SK-N-SH (cell line): ENCODE measurements at regions not wholly inside any gene's neighbourhood (a gene's known extent, or its start where the extent isn't known, plus 50 kb on each side); places are given as distances from the start of the nearest gene placed in this dataset.

ENCODE experiments used
- CTCF ChIA-PET: fragments of 300-600, 350-600 bp; formaldehyde crosslinking; extraction: SDS; loops from one replicate; lab custom pipeline; 2021; lab: Yijun Ruan, JAX
- POLR2A ChIA-PET: fragments of 350-600 bp; sonication (Branson Sonifier 250); formaldehyde crosslinking; extraction: SDS; loops from one replicate; lab custom pipeline; 2020; ENCODE audit warnings: antibody characterized with exemption, inconsistent platforms; lab: Yijun Ruan, JAX
- DNase-seq: peaks from one replicate; pipeline ENCODE4 v3.0.0; 2012
- H2AFZ ChIP-seq: fragments of 200-600 bp; sonication (generic); 2 replicates; pipeline ENCODE4 v1.8.1; 2016; ENCODE audit warnings: antibody characterized with exemption, mild to moderate bottlenecking, low read depth
- H3F3A ChIP-seq: fragments of 200-600 bp; sonication (generic); replicated peaks from 2 replicates; pipeline ENCODE3; 2016; ENCODE audit warnings: antibody characterized with exemption, mild to moderate bottlenecking; ENCODE audit not compliant: insufficient read depth
- H3K27ac ChIP-seq, 2 experiments: fragments of 200-500 bp in 1 of 2; fragments of 200-600 bp in 1 of 2; sonication (Bioruptor generic) in 1 of 2; sonication (generic), shearing (Covaris generic) in 1 of 2; 2 replicates each; pipeline versions ENCODE4 v1.5.1 to v1.6.1; 2014 to 2016; ENCODE audit warnings: low read depth in 2 of 2, inconsistent platforms in 1 of 2, low read length in 1 of 2, mild to moderate bottlenecking in 1 of 2, mixed read lengths in 1 of 2
- H3K27me3 ChIP-seq: fragments of 200-600 bp; sonication (generic), shearing (Covaris generic); 2 replicates; pipeline ENCODE4 v1.6.1; 2016; ENCODE audit warnings: mixed run types; ENCODE audit not compliant: insufficient read depth
- H3K36me3 ChIP-seq, 2 experiments: fragments of 200-500 bp in 1 of 2; fragments of 200-600 bp in 1 of 2; sonication (Bioruptor generic) in 1 of 2; sonication (generic) in 1 of 2; replicated peaks in 1 of 2; 2 replicates each; pipeline versions ENCODE3 to v1.5.1; 2014 to 2016; ENCODE audit warnings: low read length in 1 of 2, mild to moderate bottlenecking in 1 of 2; ENCODE audit not compliant: insufficient read depth in 2 of 2, control insufficient read depth in 1 of 2
- H3K4me1 ChIP-seq, 2 experiments: fragments of 200-500 bp in 1 of 2; fragments of 200-600 bp in 1 of 2; sonication (Bioruptor generic) in 1 of 2; sonication (generic), shearing (Covaris generic) in 1 of 2; 2 replicates each; pipeline versions ENCODE4 v1.5.1 to v1.6.1; 2014 to 2016; ENCODE audit warnings: low read depth in 1 of 2, low read length in 1 of 2, mixed run types in 1 of 2; ENCODE audit not compliant: insufficient read depth in 2 of 2, control insufficient read depth in 1 of 2
- H3K4me2 ChIP-seq: fragments of 200-600 bp; sonication (generic), shearing (Covaris generic); 2 replicates; pipeline ENCODE4 v1.6.1; 2017; ENCODE audit warnings: mixed run types
- H3K4me3 ChIP-seq, 2 experiments: fragments of 200-500 bp in 1 of 2; fragments of 200-600 bp in 1 of 2; sonication (Bioruptor generic) in 1 of 2; sonication (generic), shearing (Covaris generic) in 1 of 2; 2 replicates each; pipeline versions ENCODE4 v1.5.1 to v1.8.1; 2014 to 2016; ENCODE audit warnings: low read depth in 2 of 2, inconsistent platforms in 1 of 2, low read length in 1 of 2, mild to moderate bottlenecking in 1 of 2, mixed read lengths in 1 of 2, moderate library complexity in 1 of 2
- H3K79me2 ChIP-seq: fragments of 200-600 bp; sonication (generic); 2 replicates; pipeline ENCODE4 v1.8.1; 2017; ENCODE audit warnings: mild to moderate bottlenecking; ENCODE audit not compliant: insufficient read depth
- H3K9ac ChIP-seq: fragments of 200-600 bp; sonication (generic); 2 replicates; pipeline ENCODE4 v1.6.1; 2017; ENCODE audit warnings: mixed run types
- H3K9me2 ChIP-seq: fragments of 200-600 bp; sonication (generic); 2 replicates; pipeline ENCODE4 v1.6.1; 2017; ENCODE audit warnings: mixed run types
- H3K9me3 ChIP-seq: fragments of 200-600 bp; sonication (generic); 2 replicates; pipeline ENCODE4 v1.6.1; 2017; ENCODE audit warnings: mixed run types, mild to moderate bottlenecking, moderate library complexity
- H4K20me1 ChIP-seq: fragments of 200-600 bp; sonication (generic); 2 replicates; pipeline ENCODE4 v1.6.1; 2017; ENCODE audit warnings: mild to moderate bottlenecking, mixed run types; ENCODE audit not compliant: insufficient read depth
- CTCF ChIP-seq: fragments of 200-600 bp; sonication (generic); IDR thresholded peaks from 2 replicates; pipeline ENCODE4 v1.6.1; 2017; ENCODE audit warnings: antibody characterized with exemption, mild to moderate bottlenecking, moderate library complexity
- ELF1 ChIP-seq: IDR thresholded peaks from 2 replicates; pipeline ENCODE4 v1.4.0; 2012
- EP300 ChIP-seq, 2 experiments: IDR thresholded peaks; 2 replicates each; pipeline versions ENCODE4 v1.4.0 to v1.6.1; 2012; ENCODE audit warnings: borderline replicate concordance in 1 of 2, low read depth in 1 of 2, low read length in 1 of 2
- EZH2phosphoT487 ChIP-seq: fragments of 200-600 bp; sonication (generic); IDR thresholded peaks from 2 replicates; pipeline ENCODE4 v1.6.1; 2017; ENCODE audit warnings: low read depth, mixed run types, mild to moderate bottlenecking, antibody characterized with exemption, moderate library complexity, borderline replicate concordance
- FOSL2 ChIP-seq: IDR thresholded peaks from 2 replicates; pipeline ENCODE4 v1.4.0; 2012; ENCODE audit warnings: low read depth, mild to moderate bottlenecking, moderate library complexity, borderline replicate concordance
- FOXJ3 ChIP-seq: sonication (generic); formaldehyde crosslinking; IDR thresholded peaks from 2 replicates; pipeline ENCODE4 v1.5.1; 2020; ENCODE audit warnings: mild to moderate bottlenecking, missing genetic modification reagents
- FOXM1 ChIP-seq: IDR thresholded peaks from 2 replicates; pipeline ENCODE4 v1.4.0; 2012; ENCODE audit warnings: low read depth, mild to moderate bottlenecking
- GABPA ChIP-seq: IDR thresholded peaks from 2 replicates; pipeline ENCODE4 v1.4.0; 2012; ENCODE audit warnings: low read depth, mild to moderate bottlenecking
- GATA2 ChIP-seq: sonication (generic); formaldehyde crosslinking; IDR thresholded peaks from 2 replicates; pipeline ENCODE4 v1.5.0; 2020; ENCODE audit warnings: mild to moderate bottlenecking, missing genetic modification reagents
- MEF2A ChIP-seq: IDR thresholded peaks from 2 replicates; pipeline ENCODE4 v1.4.0; 2012; ENCODE audit warnings: low read depth, borderline replicate concordance
- MXI1 ChIP-seq: IDR thresholded peaks from 2 replicates; pipeline ENCODE4 v1.6.1; 2012; ENCODE audit warnings: mild to moderate bottlenecking, low read depth, low read length, improper control_type of control experiment
- PBX3 ChIP-seq: IDR thresholded peaks from 2 replicates; pipeline ENCODE4; 2012
- POLR2AphosphoS5 ChIP-seq: IDR thresholded peaks from 2 replicates; pipeline ENCODE4 v1.6.1; 2012; ENCODE audit warnings: low read depth, low read length
- RAD21 ChIP-seq: IDR thresholded peaks from 2 replicates; pipeline ENCODE4 v1.6.1; 2012; ENCODE audit warnings: mild to moderate bottlenecking, low read length
- RFX5 ChIP-seq: IDR thresholded peaks from 2 replicates; pipeline ENCODE4 v1.6.1; 2012; ENCODE audit warnings: mild to moderate bottlenecking, improper control_type of control experiment, low read length
- SIN3A ChIP-seq: IDR thresholded peaks from 2 replicates; pipeline ENCODE4 v1.6.1; 2012; ENCODE audit warnings: low read depth, mild to moderate bottlenecking, low read length, moderate library complexity, borderline replicate concordance
- SMC3 ChIP-seq: IDR thresholded peaks from 2 replicates; pipeline ENCODE4 v1.6.1; 2012; ENCODE audit warnings: low read depth, low read length, improper control_type of control experiment
- YY1 ChIP-seq: IDR thresholded peaks from 2 replicates; pipeline ENCODE4 v1.4.0; 2012; ENCODE audit warnings: low read depth, mild to moderate bottlenecking
- WGBS: methylation state at CpG from one replicate; pipeline ENCODE4 v1.1.6; 2017; ENCODE audit warnings: low lambda C conversion rate; 5-methylcytosine and 5-hydroxymethylcytosine counted together
- TF ChIP-seq, protein P1 (sequence below): IDR thresholded peaks from 2 replicates; pipeline ENCODE4 v1.6.1; 2012; ENCODE audit warnings: mild to moderate bottlenecking, low read depth, low read length, moderate library complexity
- TF ChIP-seq, protein P2 (sequence below): fragments of 150-350 bp; IDR thresholded peaks from 2 replicates; pipeline ENCODE4 v1.6.1; 2017; ENCODE audit warnings: antibody characterized with exemption, low read length, low read depth, borderline replicate concordance

DNA sequence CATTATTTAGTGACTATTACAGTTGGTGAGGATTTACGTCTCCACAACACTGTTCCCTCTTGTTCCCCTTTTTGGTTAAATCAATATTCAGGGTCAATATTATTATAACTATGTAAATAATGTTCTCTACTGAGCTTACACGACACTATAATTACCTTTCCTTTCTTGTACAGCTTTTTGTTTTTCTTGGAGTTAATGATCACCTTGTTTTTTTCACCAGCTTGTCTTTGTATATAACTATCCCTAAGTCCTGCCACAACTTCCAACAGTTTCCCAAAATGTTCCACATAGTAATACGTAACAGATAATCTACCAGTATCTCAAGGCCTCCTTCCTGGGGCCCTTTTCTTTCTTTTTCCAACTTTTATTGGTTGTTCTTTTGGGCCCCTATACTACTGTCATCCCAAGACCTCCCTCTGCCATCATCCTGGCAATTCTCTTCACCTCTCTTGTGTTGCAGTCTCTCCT lies 142.0 kb upstream of the SOX4 start:
- Histone ChIP-seq H3F3A (no peaks in the 10 kb centered on the region), H3K4me2 (no peak overlapping the region), H4K20me1 (no peaks in the 10 kb centered on the region), H3K9me2 (no peaks in the 10 kb centered on the region), H3K9me3 (no peaks in the 10 kb centered on the region), H3K4me3 (no peak overlapping the region), H3K79me2 (no peaks in the 10 kb centered on the region), H3K36me3 (no peaks in the 10 kb centered on the region), H2AFZ (no peak overlapping the region), H3K27ac (no peak overlapping the region), H3K27me3 (no peaks in the 10 kb centered on the region), H3K9ac (no peak overlapping the region), H3K4me1 (peaks cover 0 to 4% of the 10 kb centered on the region in 2 experiments; a peak in 1 of 4 replicates)
- WGBS = 61% methylated on average over 3 of the region's 3 CpGs
- TF ChIP-seq GATA2 (CRISPR knock-in tag) (no peak), SMC3 (no peak), MXI1 (no peak)
- CTCF ChIA-PET = no interaction called here
- DNase-seq = no peak
- POLR2A ChIA-PET = no interaction called here

GRCh38 chr6:21454262-21454661 lies 139.3 kb upstream of the SOX4 start:
- POLR2A ChIA-PET = no interaction called here
- CTCF ChIA-PET = no interaction called here
- 24% methylated on average over 2 of the region's 2 CpGs for WGBS

More at GRCh38 chr6:21454262-21454661, 139.3 kb upstream of the SOX4 start:
- H3K27ac ChIP-seq = no peak overlapping the region
- H3F3A ChIP-seq = no peaks in the 10 kb centered on the region
- H3K9ac ChIP-seq = no peak overlapping the region
- no peaks in the 10 kb centered on the region for H3K4me1 ChIP-seq
- no peak overlapping the region for H2AFZ ChIP-seq
- no peaks in the 10 kb centered on the region for H3K27me3 ChIP-seq
- H3K36me3 ChIP-seq = no peaks in the 10 kb centered on the region
- H3K4me2 ChIP-seq = no peak overlapping the region
- no peaks in the 10 kb centered on the region for H3K9me3 ChIP-seq
- no peaks in the 10 kb centered on the region for H4K20me1 ChIP-seq
- no peak overlapping the region for H3K4me3 ChIP-seq
- TF ChIP-seq FOSL2 (no peak), RAD21 (no peak), SMC3 (no peak), EP300 (IDR thresholded peaks at IDR 0.05; ENCODE audit: borderline replicate concordance in 1 of 2, low read depth in 1 of 2, low read length in 1 of 2) (no peak), EZH2phosphoT487 (no peak), GATA2 (CRISPR knock-in tag) (no peak), SIN3A (no peak), FOXM1 (no peak), MEF2A (no peak), PBX3 (no peak), FOXJ3 (no peak), ELF1 (no peak), RFX5 (no peak), CTCF (no peak), YY1 (no peak), POLR2AphosphoS5 (no peak), GABPA (no peak)
- TF ChIP-seq, protein P1, sequence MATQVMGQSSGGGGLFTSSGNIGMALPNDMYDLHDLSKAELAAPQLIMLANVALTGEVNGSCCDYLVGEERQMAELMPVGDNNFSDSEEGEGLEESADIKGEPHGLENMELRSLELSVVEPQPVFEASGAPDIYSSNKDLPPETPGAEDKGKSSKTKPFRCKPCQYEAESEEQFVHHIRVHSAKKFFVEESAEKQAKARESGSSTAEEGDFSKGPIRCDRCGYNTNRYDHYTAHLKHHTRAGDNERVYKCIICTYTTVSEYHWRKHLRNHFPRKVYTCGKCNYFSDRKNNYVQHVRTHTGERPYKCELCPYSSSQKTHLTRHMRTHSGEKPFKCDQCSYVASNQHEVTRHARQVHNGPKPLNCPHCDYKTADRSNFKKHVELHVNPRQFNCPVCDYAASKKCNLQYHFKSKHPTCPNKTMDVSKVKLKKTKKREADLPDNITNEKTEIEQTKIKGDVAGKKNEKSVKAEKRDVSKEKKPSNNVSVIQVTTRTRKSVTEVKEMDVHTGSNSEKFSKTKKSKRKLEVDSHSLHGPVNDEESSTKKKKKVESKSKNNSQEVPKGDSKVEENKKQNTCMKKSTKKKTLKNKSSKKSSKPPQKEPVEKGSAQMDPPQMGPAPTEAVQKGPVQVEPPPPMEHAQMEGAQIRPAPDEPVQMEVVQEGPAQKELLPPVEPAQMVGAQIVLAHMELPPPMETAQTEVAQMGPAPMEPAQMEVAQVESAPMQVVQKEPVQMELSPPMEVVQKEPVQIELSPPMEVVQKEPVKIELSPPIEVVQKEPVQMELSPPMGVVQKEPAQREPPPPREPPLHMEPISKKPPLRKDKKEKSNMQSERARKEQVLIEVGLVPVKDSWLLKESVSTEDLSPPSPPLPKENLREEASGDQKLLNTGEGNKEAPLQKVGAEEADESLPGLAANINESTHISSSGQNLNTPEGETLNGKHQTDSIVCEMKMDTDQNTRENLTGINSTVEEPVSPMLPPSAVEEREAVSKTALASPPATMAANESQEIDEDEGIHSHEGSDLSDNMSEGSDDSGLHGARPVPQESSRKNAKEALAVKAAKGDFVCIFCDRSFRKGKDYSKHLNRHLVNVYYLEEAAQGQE = no peak
- TF ChIP-seq, protein P2, sequence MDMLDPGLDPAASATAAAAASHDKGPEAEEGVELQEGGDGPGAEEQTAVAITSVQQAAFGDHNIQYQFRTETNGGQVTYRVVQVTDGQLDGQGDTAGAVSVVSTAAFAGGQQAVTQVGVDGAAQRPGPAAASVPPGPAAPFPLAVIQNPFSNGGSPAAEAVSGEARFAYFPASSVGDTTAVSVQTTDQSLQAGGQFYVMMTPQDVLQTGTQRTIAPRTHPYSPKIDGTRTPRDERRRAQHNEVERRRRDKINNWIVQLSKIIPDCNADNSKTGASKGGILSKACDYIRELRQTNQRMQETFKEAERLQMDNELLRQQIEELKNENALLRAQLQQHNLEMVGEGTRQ = no peak
- H3K79me2 ChIP-seq = no peaks in the 10 kb centered on the region
- no peak for DNase-seq
- H3K9me2 ChIP-seq = no peaks in the 10 kb centered on the region
